Endothelial cell of umbilical vein (primary cell): ENCODE measurements at regions not wholly inside any gene's neighbourhood (a gene's known extent, or its start where the extent isn't known, plus 50 kb on each side); places are given as distances from the start of the nearest gene placed in this dataset.

Experiments
- BruUV-seq: library from RNA; stranded (reverse); fragments of 400-500 nt; replicated peaks from 2 replicates; lab custom pipeline; 2021; lab: Mats Ljungman, UMichigan
- CTCF ChIA-PET: fragments of 300-600, 350-600 bp; sonication (Branson Sonifier 250); formaldehyde crosslinking; loops from one replicate; lab custom pipeline; 2021; ENCODE audit warnings: antibody characterized with exemption, inconsistent platforms; lab: Charles Lee
- POLR2A ChIA-PET: fragments of 300-600, 350-600 bp; sonication (Branson Sonifier 250); formaldehyde crosslinking; loops from one replicate; lab custom pipeline; 2021; ENCODE audit warnings: antibody characterized with exemption, inconsistent platforms; lab: Charles Lee
- DNase-seq: peaks from one replicate; pipeline ENCODE4 v3.0.0-alpha.2; 2011; ENCODE audit warnings: low read depth, low spot score
- FAIRE-seq: peaks from 2 replicates; lab custom pipeline; 2011; peaks lifted over from hg19 to GRCh38; lab: Jason Lieb, UNC
- H2AFZ ChIP-seq: 2 replicates; pipeline ENCODE4 v1.6.0; 2012; ENCODE audit warnings: low read depth, low read length, control low read depth, inconsistent platforms
- H3K27ac ChIP-seq: 2 replicates; pipeline ENCODE4 v1.5.1; 2011; ENCODE audit warnings: low read depth, mild to moderate bottlenecking, control low read depth, low read length, moderate library complexity; ENCODE audit not compliant: insufficient read depth
- H3K27me3 ChIP-seq, 2 experiments: 2 replicates each; pipeline versions ENCODE4 v1.6.0 to v1.6.1; 2011; ENCODE audit warnings: low read length in 2 of 2, mixed read lengths in 1 of 2; ENCODE audit not compliant: control insufficient read depth in 2 of 2, insufficient read depth in 2 of 2
- H3K36me3 ChIP-seq, 2 experiments: 2 replicates in 1 of 2; 3 replicates in 1 of 2; pipeline ENCODE4 v1.5.1; 2011; ENCODE audit warnings: low read length in 2 of 2, mild to moderate bottlenecking in 1 of 2, moderate library complexity in 1 of 2; ENCODE audit not compliant: control insufficient read depth in 2 of 2, insufficient read depth in 2 of 2; ENCODE audit errors: extremely low read depth in 1 of 2
- H3K4me1 ChIP-seq: 3 replicates; pipeline ENCODE4 v1.5.1; 2011; ENCODE audit warnings: mild to moderate bottlenecking, low read length; ENCODE audit not compliant: control insufficient read depth, insufficient read depth; ENCODE audit errors: extremely low read depth
- H3K4me2 ChIP-seq: 2 replicates; pipeline ENCODE4 v1.6.1; 2011; ENCODE audit warnings: low read length, control low read depth, mixed read lengths; ENCODE audit not compliant: insufficient read depth
- H3K4me3 ChIP-seq, 3 experiments: fragments of 200-600 bp in 1 of 3; sonication (generic), shearing (Covaris generic) in 1 of 3; replicated peaks in 1 of 3; 2 replicates each; pipeline ENCODE4 v1.5.1; 2011 to 2016; ENCODE audit warnings: control low read depth in 3 of 3, low read length in 3 of 3, mild to moderate bottlenecking in 2 of 3, inconsistent platforms in 1 of 3, low read depth in 1 of 3, moderate library complexity in 1 of 3; ENCODE audit not compliant: insufficient read depth in 1 of 3
- H3K79me2 ChIP-seq: 2 replicates; pipeline ENCODE4 v1.6.0; 2012; ENCODE audit warnings: low read length, inconsistent platforms; ENCODE audit not compliant: control insufficient read depth, insufficient read depth
- H3K9ac ChIP-seq: replicated peaks from 2 replicates; pipeline ENCODE3; 2011; ENCODE audit warnings: low read length, control low read depth; ENCODE audit not compliant: insufficient read depth; ENCODE audit errors: extremely low read depth
- H3K9me1 ChIP-seq: replicated peaks from 3 replicates; pipeline ENCODE4 v1.6.0; 2011; ENCODE audit warnings: mild to moderate bottlenecking, low read length; ENCODE audit not compliant: control insufficient read depth, insufficient read depth; ENCODE audit errors: extremely low read depth
- H3K9me3 ChIP-seq: replicated peaks from 2 replicates; pipeline ENCODE4 v1.5.1; 2012; ENCODE audit warnings: low read length, inconsistent platforms; ENCODE audit not compliant: control insufficient read depth, insufficient read depth
- H4K20me1 ChIP-seq: replicated peaks from 2 replicates; pipeline ENCODE3; 2011; ENCODE audit warnings: mild to moderate bottlenecking, low read length; ENCODE audit not compliant: control insufficient read depth, insufficient read depth; ENCODE audit errors: extremely low read depth
- FOS ChIP-seq: IDR thresholded peaks from 2 replicates; pipeline ENCODE4 v1.6.1; 2011; ENCODE audit warnings: mild to moderate bottlenecking, low read length, moderate library complexity, borderline replicate concordance; ENCODE audit not compliant: insufficient read depth
- GATA2 ChIP-seq: IDR thresholded peaks from 2 replicates; pipeline ENCODE4 v1.7.0; 2011; ENCODE audit warnings: low read depth, mild to moderate bottlenecking, moderate library complexity, mixed read lengths, low read length; ENCODE audit not compliant: insufficient read length, insufficient read depth
- JUN ChIP-seq: IDR thresholded peaks from 2 replicates; pipeline ENCODE4 v1.6.1; 2011; ENCODE audit warnings: borderline replicate concordance, low read depth; ENCODE audit not compliant: insufficient read length, insufficient read depth
- MYC ChIP-seq: IDR thresholded peaks from one replicate; pipeline ENCODE4 v1.6.1; 2011; ENCODE audit warnings: mild to moderate bottlenecking, low read depth, low read length
- POLR2A ChIP-seq: IDR thresholded peaks from 2 replicates; pipeline ENCODE4 v1.6.1; 2012; ENCODE audit warnings: low read depth, mild to moderate bottlenecking, control low read depth, low read length
- POLR2AphosphoS5 ChIP-seq: IDR thresholded peaks from 2 replicates; pipeline ENCODE4 v1.6.1; 2012; ENCODE audit warnings: low read depth, mild to moderate bottlenecking, control low read depth, low read length, moderate library complexity; ENCODE audit not compliant: insufficient read depth
- dilution Hi-C: fragments of 300-500 bp; cut with MboI; formaldehyde crosslinking; loops from one replicate; pipeline ENCODE4 v1.15.0; 2019; ENCODE audit warnings: low sequenced_read_pairs; ENCODE audit not compliant: extremely low pct_ligation_motif_present
- intact Hi-C: fragments of 100-400 bp; cut with micrococcal nuclease; formaldehyde crosslinking; loops from one replicate; pipeline ENCODE4 v1.10.0; 2022
- TF ChIP-seq, protein P1 (sequence below): IDR thresholded peaks from 2 replicates; pipeline ENCODE4 v1.6.1; 2011; ENCODE audit not compliant: insufficient read depth, insufficient read length

DNA sequence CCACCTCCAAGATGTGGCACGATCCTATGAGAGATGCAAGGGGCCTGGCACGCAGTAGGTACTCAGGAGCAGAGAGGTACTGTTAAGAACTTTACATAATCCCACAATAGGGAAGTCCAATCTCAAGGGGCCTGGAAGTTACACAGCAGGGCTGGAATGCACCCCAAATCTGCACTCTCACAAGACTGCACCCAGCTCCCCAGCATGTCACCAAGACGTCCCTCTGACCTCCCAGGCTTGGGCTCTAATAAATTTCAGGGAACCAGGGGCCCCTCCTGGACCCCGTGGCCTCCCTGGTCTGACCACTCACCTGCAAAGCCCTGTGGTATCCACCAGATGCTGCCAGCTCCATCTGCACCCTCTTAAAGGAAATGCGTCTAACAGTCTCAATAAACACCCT, 94.9 kb downstream of the OAT start:
- Histone ChIP-seq H3K27me3 (no peaks in the 10 kb centered on the region), H4K20me1 (no peaks in the 10 kb centered on the region), H3K4me3 (no peak overlapping the region), H3K36me3 (no peaks in the 10 kb centered on the region), H2AFZ (no peak overlapping the region), H3K9me3 (no peaks in the 10 kb centered on the region), H3K9ac (no peak overlapping the region), H3K79me2 (no peaks in the 10 kb centered on the region), H3K27ac (no peak overlapping the region), H3K9me1 (no peaks in the 10 kb centered on the region), H3K4me1 (no peaks in the 10 kb centered on the region), H3K4me2 (no peak overlapping the region)
- intact Hi-C loops = no loop called here
- no TSS peak for BruUV-seq
- no peak for FAIRE-seq
- ChIA-PET CTCF (interaction anchor here (1.0 kb wide), 1 partner anchor 41 kb away, joined by 3 read pairs; no protein-coding TSS in a partner anchor), POLR2A (no interaction called here)
- DNase-seq = no peak
- dilution Hi-C loops = no loop called here
- no peak for TF ChIP-seq MYC
- no peak for TF ChIP-seq JUN
- TF ChIP-seq POLR2AphosphoS5 = no peak
- no peak for TF ChIP-seq POLR2A
- no peak for TF ChIP-seq FOS

DNA sequence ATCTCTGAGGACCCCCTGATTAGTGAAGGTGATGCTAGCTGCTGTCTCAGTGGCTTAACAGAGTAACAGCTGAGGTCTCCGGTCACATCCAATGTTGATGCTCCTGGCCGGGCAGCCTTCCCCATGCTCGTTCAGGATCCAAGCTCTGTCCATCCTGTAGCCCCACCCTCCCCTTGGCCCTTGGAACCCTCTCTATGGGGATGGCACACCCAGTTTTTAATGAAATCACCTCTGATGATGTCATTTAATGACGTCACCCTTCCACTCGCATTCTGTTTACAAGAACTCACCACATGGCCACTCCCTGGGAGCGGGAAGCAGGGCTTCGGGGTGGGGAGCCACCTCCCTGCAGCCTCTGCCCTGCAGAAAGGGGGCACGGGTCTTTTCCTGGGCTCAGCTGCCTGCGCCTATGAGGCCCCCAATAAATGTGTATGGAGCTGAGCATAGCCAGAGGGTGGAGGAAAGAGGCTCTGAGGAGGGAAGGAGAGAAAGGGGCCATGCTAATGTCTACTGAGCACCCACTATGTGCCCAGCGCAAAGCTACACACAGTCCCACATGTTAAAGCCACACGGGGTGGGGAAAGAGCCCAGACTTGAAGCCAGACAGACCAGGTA, 95.5 kb downstream of the OAT start:
- Histone ChIP-seq H3K4me3 (no peak overlapping the region), H3K79me2 (no peaks in the 10 kb centered on the region), H3K4me1 (no peaks in the 10 kb centered on the region), H3K9ac (no peak overlapping the region), H3K9me1 (no peaks in the 10 kb centered on the region), H3K4me2 (no peak overlapping the region), H3K27ac (no peak overlapping the region), H3K27me3 (no peaks in the 10 kb centered on the region), H3K36me3 (no peaks in the 10 kb centered on the region), H4K20me1 (no peaks in the 10 kb centered on the region), H3K9me3 (no peaks in the 10 kb centered on the region), H2AFZ (no peak overlapping the region)
- DNase-seq = no peak
- CTCF ChIA-PET = interaction anchor here (1.0 kb wide), 1 partner anchor 41 kb away, joined by 3 read pairs; no protein-coding TSS in a partner anchor
- no TSS peak for BruUV-seq
- no peak for FAIRE-seq
- POLR2A ChIA-PET = no interaction called here
- dilution Hi-C loops (no loop called here), intact Hi-C loops (no loop called here)
- TF ChIP-seq JUN (peak; percentile 49), GATA2 (no peak)
- TF ChIP-seq, protein P1, sequence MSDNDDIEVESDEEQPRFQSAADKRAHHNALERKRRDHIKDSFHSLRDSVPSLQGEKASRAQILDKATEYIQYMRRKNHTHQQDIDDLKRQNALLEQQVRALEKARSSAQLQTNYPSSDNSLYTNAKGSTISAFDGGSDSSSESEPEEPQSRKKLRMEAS = no peak
